PFSK-1 (cell line): ENCODE measurements at regions not wholly inside any gene's neighbourhood (a gene's known extent, or its start where the extent isn't known, plus 50 kb on each side); places are given as distances from the start of the nearest gene placed in this dataset.

Experiments
- FOXP2 ChIP-seq: optimal IDR thresholded peaks from 2 replicates; pipeline ENCODE3; 2011; ENCODE audit warnings: borderline replicate concordance, control low read depth, inconsistent platforms; ENCODE audit not compliant: insufficient read depth; ENCODE audit errors: extremely low read length, extremely low read depth
- POLR2AphosphoS5 ChIP-seq: IDR thresholded peaks from 2 replicates; pipeline ENCODE4 v1.6.1; 2012; ENCODE audit warnings: low read depth, mild to moderate bottlenecking, control low read depth, low read length, moderate library complexity
- REST ChIP-seq, 2 experiments: IDR thresholded peaks; 2 replicates each; pipeline versions ENCODE4 v1.6.1 to v1.8.0; 2011 to 2012; ENCODE audit warnings: low read depth in 2 of 2, low read length in 2 of 2, control low read depth in 1 of 2, inconsistent platforms in 1 of 2, mild to moderate bottlenecking in 1 of 2, moderate library complexity in 1 of 2; ENCODE audit not compliant: insufficient read depth in 1 of 2
- SIN3A ChIP-seq: IDR thresholded peaks from 2 replicates; pipeline ENCODE4 v1.6.1; 2012; ENCODE audit warnings: mild to moderate bottlenecking, low read length, moderate library complexity, borderline replicate concordance; ENCODE audit not compliant: insufficient read depth
- TAF1 ChIP-seq: IDR thresholded peaks from 2 replicates; pipeline ENCODE4 v1.6.1; 2012; ENCODE audit warnings: low read length, control low read depth, borderline replicate concordance; ENCODE audit not compliant: insufficient read depth

GRCh38 chr6:98020222-98020621 lies 737.2 kb upstream of the MMS22L start:
- TF ChIP-seq POLR2AphosphoS5 (no peak), SIN3A (no peak), REST (IDR thresholded peaks at IDR 0.05; ENCODE audit: insufficient read depth in 1 of 2, low read depth in 2 of 2, low read length in 2 of 2) (no peak), FOXP2 (no peak), TAF1 (no peak)

- no peak for TF ChIP-seq SIN3A
- TF ChIP-seq POLR2AphosphoS5 = no peak
- TF ChIP-seq FOXP2 = no peak
- no peak for TF ChIP-seq TAF1
- no peak for TF ChIP-seq REST (IDR thresholded peaks at IDR 0.05; ENCODE audit: insufficient read depth in 1 of 2, low read depth in 2 of 2, low read length in 2 of 2)
Measured at GRCh38 chr6:98024359-98024758, 741.3 kb upstream of the MMS22L start.

- TF ChIP-seq FOXP2 (no peak), SIN3A (no peak)
Measured at GRCh38 chr6:98027898-98028297, 744.9 kb upstream of the MMS22L start.

- TF ChIP-seq POLR2AphosphoS5 = no peak
- TF ChIP-seq FOXP2 = no peak
- TF ChIP-seq TAF1 = no peak
- no peak for TF ChIP-seq REST (IDR thresholded peaks at IDR 0.05; ENCODE audit: insufficient read depth in 1 of 2, low read depth in 2 of 2, low read length in 2 of 2)
- no peak for TF ChIP-seq SIN3A
Measured at GRCh38 chr6:98033617-98034016, 750.6 kb upstream of the MMS22L start.

GRCh38 chr6:98036344-98036923 lies 753.4 kb upstream of the MMS22L start:
- TF ChIP-seq SIN3A (no peak), POLR2AphosphoS5 (no peak)

GRCh38 chr6:98037571-98037970 lies 754.6 kb upstream of the MMS22L start:
- TF ChIP-seq POLR2AphosphoS5 (no peak), REST (IDR thresholded peaks at IDR 0.05; ENCODE audit: insufficient read depth in 1 of 2, low read depth in 2 of 2, low read length in 2 of 2) (no peak), FOXP2 (no peak), TAF1 (no peak), SIN3A (no peak)
